HL-60 (cell line): ENCODE measurements at regions not wholly inside any gene's neighbourhood (a gene's known extent, or its start where the extent isn't known, plus 50 kb on each side); places are given as distances from the start of the nearest gene placed in this dataset.
"Not testable (repeated sequence)": the region's sequence is repeated elsewhere in the genome, so short reads cannot be mapped to it uniquely, and the experiment has no call there.

Experiments used
- DNase-seq, 2 experiments: peaks; one replicate each; pipeline ENCODE4 v3.0.0-alpha.2; 2010 to 2020; ENCODE audit warnings: low read depth in 1 of 2, low spot score in 1 of 2
- H3K27ac ChIP-seq: fragments of 250-450 bp; sonication (Bioruptor Pico); replicated peaks from 2 replicates; pipeline ENCODE4 v1.5.1; 2020; ENCODE audit warnings: mild to moderate bottlenecking, moderate library complexity
- H3K27me3 ChIP-seq: fragments of 250-450 bp; sonication (Bioruptor Pico); 2 replicates; pipeline ENCODE4 v1.5.1; 2021; ENCODE audit warnings: mild to moderate bottlenecking, moderate library complexity; ENCODE audit not compliant: insufficient read depth, poor library complexity, severe bottlenecking
- H3K4me3 ChIP-seq: replicated peaks from 2 replicates; pipeline ENCODE4 v1.5.1; 2011; ENCODE audit warnings: mild to moderate bottlenecking, control low read depth, low read length; ENCODE audit not compliant: insufficient read depth
- CTCF ChIP-seq: IDR thresholded peaks from one replicate; pipeline ENCODE4 v1.5.1; 2011; ENCODE audit warnings: low read length, control low read depth, inconsistent platforms; ENCODE audit not compliant: insufficient read depth
- GABPA ChIP-seq: IDR thresholded peaks from 2 replicates; pipeline ENCODE4 v1.6.1; 2012; ENCODE audit warnings: low read depth
- POLR2AphosphoS5 ChIP-seq: IDR thresholded peaks from 2 replicates; pipeline ENCODE4 v1.6.1; 2012; ENCODE audit warnings: low read depth
- REST ChIP-seq: IDR thresholded peaks from 2 replicates; pipeline ENCODE4 v1.6.1; 2012; ENCODE audit warnings: low read depth; ENCODE audit not compliant: insufficient replicate concordance
- SPI1 ChIP-seq: IDR thresholded peaks from 2 replicates; pipeline ENCODE4 v1.6.1; 2012; ENCODE audit warnings: low read depth, mild to moderate bottlenecking, borderline replicate concordance

GRCh38 chr3:10693457-10693856 lies 122.6 kb upstream of the SLC6A11 start:
- Histone ChIP-seq H3K27me3 (peaks cover 5% of the 10 kb centered on the region), H3K27ac (no peak overlapping the region), H3K4me3 (no peak overlapping the region)
- TF ChIP-seq SPI1 (no peak), GABPA (no peak), CTCF (no peak), POLR2AphosphoS5 (no peak), REST (no peak)
- DNase-seq = no peak

- no peak for TF ChIP-seq POLR2AphosphoS5
- TF ChIP-seq SPI1 = no peak
- no peak for TF ChIP-seq REST
- no peak for TF ChIP-seq CTCF
- TF ChIP-seq GABPA = no peak
- no peak overlapping the region for H3K27ac ChIP-seq
- DNase-seq = no peak
- H3K27me3 ChIP-seq = peaks cover 7% of the 10 kb centered on the region
- H3K4me3 ChIP-seq = no peak overlapping the region
Observed at GRCh38 chr3:10694179-10694578, 121.8 kb upstream of the SLC6A11 start.

GRCh38 chr3:10695186-10695585 lies 120.8 kb upstream of the SLC6A11 start:
- H3K4me3 ChIP-seq, H3K27ac ChIP-seq, DNase-seq, H3K27me3 ChIP-seq: not testable (repeated sequence)

- Histone ChIP-seq H3K4me3 (no peak overlapping the region), H3K27ac (no peak overlapping the region), H3K27me3 (peaks cover 7% of the 10 kb centered on the region)
- DNase-seq = no peak
- TF ChIP-seq SPI1 (no peak), REST (no peak), GABPA (no peak), CTCF (no peak)
Observed at GRCh38 chr3:10695595-10696285, 120.3 kb upstream of the SLC6A11 start.
